Endothelial cell of umbilical vein (primary cell): ENCODE measurements at regions not wholly inside any gene's neighbourhood (a gene's known extent, or its start where the extent isn't known, plus 50 kb on each side); places are given as distances from the start of the nearest gene placed in this dataset.

Source experiments
- EZH2 ChIP-seq: IDR thresholded peaks from 2 replicates; pipeline ENCODE4 v1.6.1; 2012; ENCODE audit warnings: borderline replicate concordance, low read depth, mild to moderate bottlenecking, moderate library complexity, low read length, inconsistent platforms; ENCODE audit not compliant: severe bottlenecking
- FOS ChIP-seq: IDR thresholded peaks from 2 replicates; pipeline ENCODE4 v1.6.1; 2011; ENCODE audit warnings: mild to moderate bottlenecking, low read length, moderate library complexity, borderline replicate concordance; ENCODE audit not compliant: insufficient read depth
- GATA2 ChIP-seq: IDR thresholded peaks from 2 replicates; pipeline ENCODE4 v1.7.0; 2011; ENCODE audit warnings: low read depth, mild to moderate bottlenecking, moderate library complexity, mixed read lengths, low read length; ENCODE audit not compliant: insufficient read length, insufficient read depth
- MAX ChIP-seq: IDR thresholded peaks from 2 replicates; pipeline ENCODE4 v1.6.1; 2011; ENCODE audit not compliant: insufficient read depth, insufficient read length
- MYC ChIP-seq: IDR thresholded peaks from one replicate; pipeline ENCODE4 v1.6.1; 2011; ENCODE audit warnings: mild to moderate bottlenecking, low read depth, low read length
- POLR2A ChIP-seq: IDR thresholded peaks from 2 replicates; pipeline ENCODE4 v1.6.1; 2012; ENCODE audit warnings: low read depth, mild to moderate bottlenecking, control low read depth, low read length
- POLR2AphosphoS5 ChIP-seq: IDR thresholded peaks from 2 replicates; pipeline ENCODE4 v1.6.1; 2012; ENCODE audit warnings: low read depth, mild to moderate bottlenecking, control low read depth, low read length, moderate library complexity; ENCODE audit not compliant: insufficient read depth
- TF ChIP-seq, protein P1 (sequence below), 2 donors: IDR thresholded peaks; 1 replicate in 1 of 2; 2 replicates in 1 of 2; pipeline ENCODE4 v1.5.1; 2011; ENCODE audit warnings: low read length in 2 of 2, mild to moderate bottlenecking in 2 of 2, moderate library complexity in 2 of 2, control low read depth in 1 of 2, inconsistent platforms in 1 of 2, low read depth in 1 of 2; ENCODE audit not compliant: insufficient read depth in 1 of 2; ENCODE audit errors: extremely low read depth in 1 of 2

GRCh38 chr19:33926306-33926705 lies 129.6 kb downstream of the KCTD15 start:
- TF ChIP-seq POLR2AphosphoS5 = no peak
- no peak for TF ChIP-seq EZH2
- TF ChIP-seq, protein P1, sequence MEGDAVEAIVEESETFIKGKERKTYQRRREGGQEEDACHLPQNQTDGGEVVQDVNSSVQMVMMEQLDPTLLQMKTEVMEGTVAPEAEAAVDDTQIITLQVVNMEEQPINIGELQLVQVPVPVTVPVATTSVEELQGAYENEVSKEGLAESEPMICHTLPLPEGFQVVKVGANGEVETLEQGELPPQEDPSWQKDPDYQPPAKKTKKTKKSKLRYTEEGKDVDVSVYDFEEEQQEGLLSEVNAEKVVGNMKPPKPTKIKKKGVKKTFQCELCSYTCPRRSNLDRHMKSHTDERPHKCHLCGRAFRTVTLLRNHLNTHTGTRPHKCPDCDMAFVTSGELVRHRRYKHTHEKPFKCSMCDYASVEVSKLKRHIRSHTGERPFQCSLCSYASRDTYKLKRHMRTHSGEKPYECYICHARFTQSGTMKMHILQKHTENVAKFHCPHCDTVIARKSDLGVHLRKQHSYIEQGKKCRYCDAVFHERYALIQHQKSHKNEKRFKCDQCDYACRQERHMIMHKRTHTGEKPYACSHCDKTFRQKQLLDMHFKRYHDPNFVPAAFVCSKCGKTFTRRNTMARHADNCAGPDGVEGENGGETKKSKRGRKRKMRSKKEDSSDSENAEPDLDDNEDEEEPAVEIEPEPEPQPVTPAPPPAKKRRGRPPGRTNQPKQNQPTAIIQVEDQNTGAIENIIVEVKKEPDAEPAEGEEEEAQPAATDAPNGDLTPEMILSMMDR (IDR thresholded peaks at IDR 0.05; ENCODE audit: extremely low read depth in 1 of 2, insufficient read depth in 1 of 2, low read depth in 1 of 2, low read length in 2 of 2) = no peak
- TF ChIP-seq POLR2A = no peak
- no peak for TF ChIP-seq MYC
- TF ChIP-seq FOS = no peak
- TF ChIP-seq MAX = no peak
- TF ChIP-seq GATA2 = no peak
